ENCODE measurements at regions not wholly inside any gene's neighbourhood (a gene's known extent, or its start where the extent isn't known, plus 50 kb on each side); places are given as distances from the start of the nearest gene placed in this dataset.

GRCh38 chr2:222146488-222146887, 152.3 kb downstream of the PAX3 start:
- no peak for DNase-seq

DNA sequence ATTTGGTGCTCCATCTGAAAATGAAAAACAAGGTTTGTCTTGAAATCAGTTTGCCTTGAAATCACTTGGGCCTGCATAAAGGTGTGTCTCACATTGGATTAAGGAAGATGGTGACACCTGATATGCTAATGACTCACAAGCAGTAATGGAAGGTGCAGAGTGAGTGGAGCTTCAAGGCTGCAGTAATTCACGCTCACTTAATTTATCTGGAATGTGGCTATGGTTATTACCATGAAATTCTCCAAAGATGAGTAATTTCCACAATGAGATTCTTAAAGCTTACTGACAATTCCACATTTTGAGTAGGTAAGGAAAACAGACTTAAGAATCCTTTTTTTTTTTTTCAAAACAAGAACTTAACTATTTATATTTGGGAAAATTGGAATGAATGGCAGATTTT, 156.8 kb downstream of the PAX3 start:
- no peak for DNase-seq

DNA sequence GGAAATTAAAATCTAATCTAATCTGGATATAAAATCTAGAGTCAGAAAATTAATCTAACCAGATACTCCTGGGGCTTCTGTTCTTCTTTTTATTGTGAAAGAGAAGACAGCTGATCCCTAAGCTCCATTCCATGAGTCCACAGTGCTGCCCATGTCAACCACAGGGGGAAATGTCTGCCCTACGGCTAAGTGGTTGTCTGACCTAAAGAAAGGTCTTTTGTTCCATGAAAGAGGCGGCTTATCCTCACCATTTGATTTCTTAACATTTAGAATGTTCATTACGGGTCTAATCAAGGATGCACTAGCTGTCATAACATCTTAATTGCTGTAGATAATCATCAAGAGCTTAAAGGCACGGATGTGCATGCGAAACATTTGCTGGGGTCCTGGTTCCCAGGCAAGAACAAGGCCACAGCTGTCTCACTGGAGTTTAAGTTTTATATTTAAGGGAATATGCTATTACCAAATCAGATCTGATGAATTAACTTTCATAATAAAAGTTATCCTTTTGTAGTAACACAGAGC, 162.6 kb downstream of the PAX3 start:
- no peak for DNase-seq

DNA sequence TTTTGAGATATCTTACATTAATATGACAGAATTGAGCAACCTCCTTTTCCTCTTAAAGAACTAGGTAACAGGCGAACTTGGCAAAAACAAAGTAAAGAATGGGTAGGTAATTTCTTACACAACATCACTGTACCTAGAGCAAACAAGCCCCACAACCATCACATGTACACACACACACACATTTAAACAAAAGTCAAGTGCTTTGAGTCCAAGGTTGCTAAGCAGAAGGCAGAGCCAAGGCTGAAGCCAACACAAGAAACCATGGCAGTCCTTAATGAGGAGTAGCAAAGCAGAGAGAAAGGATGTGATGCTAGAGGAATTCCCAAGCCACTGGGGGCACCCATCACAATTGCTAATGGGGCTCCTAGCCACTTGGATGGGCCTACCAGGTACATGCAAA, 164.1 kb downstream of the PAX3 start:
- DNase-seq: no peak

DNA sequence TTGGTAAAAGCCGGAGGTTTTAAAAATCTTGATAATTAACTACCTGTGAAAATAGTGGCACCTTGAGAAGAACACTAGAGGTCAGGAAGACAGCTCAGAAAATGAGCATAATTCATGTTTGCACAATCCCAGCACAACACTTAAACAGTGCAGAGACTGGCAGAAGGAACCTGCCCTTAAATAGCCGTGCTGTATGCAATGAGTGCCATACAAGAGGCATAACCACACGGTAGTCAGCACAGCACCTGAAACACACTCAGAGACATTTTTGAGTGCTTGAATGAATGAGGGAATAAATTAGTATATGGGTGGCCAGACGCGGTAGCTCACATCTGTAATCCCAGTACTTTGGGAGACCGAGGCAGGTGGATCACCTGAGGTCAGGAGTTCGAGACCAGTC, 164.9 kb downstream of the PAX3 start:
- no peak for DNase-seq

GRCh38 chr2:222130855-222131254, 167.9 kb downstream of the PAX3 start:
- no peak for DNase-seq

DNA sequence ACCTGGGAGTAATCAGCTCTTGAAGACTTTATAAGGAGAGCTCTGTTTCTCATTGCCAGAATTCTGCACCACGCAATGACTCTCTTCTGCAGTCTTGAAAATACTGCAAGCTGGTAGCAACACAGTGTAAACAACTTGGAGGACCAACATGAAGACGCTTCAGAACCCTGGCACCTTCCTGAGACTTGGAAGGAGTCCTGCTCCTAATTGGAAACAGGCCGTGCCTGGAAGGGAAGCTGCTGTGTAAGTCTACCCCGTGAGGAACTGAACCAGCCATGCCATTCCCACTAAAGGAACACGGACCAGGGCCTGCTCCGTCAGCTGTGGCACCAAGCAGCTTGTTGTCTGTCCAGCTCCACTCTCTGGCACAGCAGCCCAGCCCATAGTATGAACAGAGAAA, 171.1 kb downstream of the PAX3 start:
- no peak for DNase-seq

DNA sequence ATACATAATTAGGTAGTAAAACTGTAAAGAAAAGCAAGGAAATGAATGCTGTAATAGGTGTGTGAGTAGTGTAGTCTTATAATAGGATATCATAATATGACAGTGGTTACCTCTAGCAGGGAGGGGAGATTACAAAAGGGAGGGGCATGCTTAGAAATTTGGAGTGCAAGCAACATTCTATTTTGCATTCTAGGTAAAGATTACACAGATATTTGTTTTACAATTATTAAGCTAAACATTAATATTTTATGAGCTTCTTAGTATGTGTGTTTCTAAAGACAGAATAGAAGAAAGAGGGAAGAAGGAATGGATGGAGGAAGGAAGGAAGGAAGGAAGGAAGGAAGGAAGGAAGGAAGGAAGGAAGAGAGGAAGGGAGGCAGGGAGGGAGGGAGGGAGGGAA, 177.9 kb downstream of the PAX3 start:
- no peak for DNase-seq

- DNase-seq: no peak
Observed at GRCh38 chr2:222115296-222115695, 183.5 kb downstream of the PAX3 start.

- DNase-seq: no peak
Observed at GRCh38 chr2:222108957-222109585, 189.7 kb downstream of the PAX3 start.

DNA sequence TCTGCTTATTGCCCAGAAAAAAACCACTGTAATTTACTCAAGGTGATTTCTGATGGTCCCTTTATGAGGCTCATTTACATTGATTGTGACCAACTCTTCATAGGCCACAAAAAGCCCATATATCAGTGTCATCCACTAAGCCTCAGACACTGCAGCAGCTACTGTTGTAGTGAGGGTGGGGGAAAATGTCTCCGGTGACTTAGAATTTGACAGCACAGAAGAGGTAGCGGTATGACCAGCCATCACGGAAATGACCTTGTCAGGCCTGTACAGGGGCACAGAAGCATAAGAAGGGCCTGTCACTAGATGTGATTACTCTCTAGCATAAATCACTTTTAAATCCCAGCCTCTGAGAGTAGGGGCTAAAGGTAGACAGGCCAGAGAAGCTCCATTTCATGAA, 190.3 kb downstream of the PAX3 start:
- DNase-seq: no peak

DNA sequence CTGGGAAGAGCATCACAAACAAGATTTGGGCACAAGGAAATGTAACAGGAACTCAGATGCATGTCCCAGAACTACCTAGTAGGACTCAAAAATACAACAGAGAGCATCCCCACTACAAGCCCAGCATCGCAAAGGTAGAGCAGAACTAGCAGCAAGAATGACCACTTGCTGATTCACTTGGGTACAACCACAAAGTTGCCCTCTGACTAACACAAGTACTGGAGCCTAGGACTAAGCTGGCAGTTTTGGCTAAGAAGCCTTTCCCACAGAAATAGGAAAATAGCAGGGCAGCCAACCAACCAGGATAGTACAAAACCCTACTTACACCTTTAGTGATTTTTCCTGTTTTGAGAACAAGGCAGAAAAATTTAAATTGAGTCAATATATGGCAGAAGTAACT, 193.8 kb downstream of the PAX3 start:
- DNase-seq: no peak

DNA sequence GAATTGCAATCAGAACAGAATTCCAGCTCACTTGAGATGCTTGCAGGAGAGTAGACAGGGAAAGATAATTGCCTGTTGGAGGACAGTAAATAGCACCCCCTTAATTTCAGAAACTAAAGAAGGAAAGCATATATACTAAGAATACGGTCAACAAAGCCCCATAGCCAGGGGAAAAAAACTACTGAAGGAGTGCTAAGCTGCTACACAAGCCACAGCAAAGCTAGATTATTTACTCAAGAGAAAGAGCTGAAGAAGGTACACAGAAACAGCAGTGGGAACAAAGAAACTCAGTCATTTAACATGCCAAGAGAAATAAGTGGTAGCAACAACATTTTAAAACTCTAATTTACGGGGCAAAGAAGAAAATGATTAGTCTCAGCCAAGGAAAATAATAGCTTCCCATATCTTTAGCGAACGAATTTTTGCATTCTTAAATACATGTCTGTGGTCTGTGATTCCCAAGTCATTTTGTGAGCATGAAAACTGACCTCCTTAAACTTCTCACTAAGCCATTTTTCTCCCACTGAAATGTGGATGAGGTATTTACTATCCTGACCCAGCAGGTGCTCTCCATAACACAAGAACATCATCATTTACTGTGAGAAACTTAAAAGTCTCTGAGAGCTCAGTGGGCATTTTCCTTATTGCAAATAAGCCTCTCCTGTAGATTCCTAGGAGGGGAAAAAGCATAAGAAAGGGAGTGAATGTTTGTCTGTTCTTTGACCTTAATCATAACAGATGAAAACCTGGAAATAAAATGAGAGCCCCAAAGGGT, 196.0 kb downstream of the PAX3 start:
- DNase-seq: no peak

GRCh38 chr2:222100704-222101699, 197.8 kb downstream of the PAX3 start:
- DNase-seq: no peak

DNA sequence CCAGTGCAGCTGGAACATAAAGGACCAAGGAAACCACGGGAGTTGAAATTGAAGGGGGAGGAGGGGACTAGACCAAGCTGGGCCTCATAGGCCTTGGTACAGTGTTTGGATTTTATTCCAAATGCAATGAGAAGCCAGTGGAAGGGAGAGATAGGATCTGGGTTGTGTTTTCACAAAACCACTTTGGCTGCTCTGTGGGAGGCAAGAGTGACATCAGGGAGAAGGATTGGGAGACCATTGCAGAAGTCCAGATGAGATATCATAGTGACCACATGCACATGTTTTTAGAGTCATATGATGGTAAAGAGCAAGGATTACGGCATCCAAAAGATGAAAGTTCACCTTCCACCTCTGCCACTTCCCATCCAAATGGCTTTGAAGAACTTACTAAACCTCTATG, 210.2 kb downstream of the PAX3 start:
- no peak for DNase-seq

GRCh38 chr2:222087998-222088397, 210.8 kb downstream of the PAX3 start:
- DNase-seq: no peak

DNA sequence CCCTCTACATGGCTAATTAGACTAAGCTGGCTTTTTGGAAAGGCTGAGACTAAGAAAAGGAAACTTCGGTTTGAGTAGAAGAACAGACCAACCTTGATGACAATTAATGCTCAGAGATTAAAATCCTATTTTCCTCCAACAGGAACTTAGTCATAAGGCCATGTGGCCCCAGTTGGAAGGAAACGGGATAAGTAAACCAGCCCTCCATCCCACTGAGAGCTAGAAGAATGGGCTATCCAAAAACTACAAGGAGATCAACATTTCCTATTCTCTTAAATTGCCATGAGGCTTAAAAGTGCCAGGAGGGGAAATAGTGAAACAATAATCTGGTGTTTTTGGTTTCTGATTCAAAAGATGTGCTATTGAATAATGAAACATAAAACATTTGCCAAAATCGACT, 216.6 kb downstream of the PAX3 start:
- no peak for DNase-seq

GRCh38 chr2:222080141-222080540, 218.7 kb downstream of the PAX3 start:
- no peak for DNase-seq

- DNase-seq: no peak
Observed at GRCh38 chr2:222076973-222077690, 221.7 kb downstream of the PAX3 start.

GRCh38 chr2:222074674-222075073, 224.1 kb downstream of the PAX3 start:
- no peak for DNase-seq

DNA sequence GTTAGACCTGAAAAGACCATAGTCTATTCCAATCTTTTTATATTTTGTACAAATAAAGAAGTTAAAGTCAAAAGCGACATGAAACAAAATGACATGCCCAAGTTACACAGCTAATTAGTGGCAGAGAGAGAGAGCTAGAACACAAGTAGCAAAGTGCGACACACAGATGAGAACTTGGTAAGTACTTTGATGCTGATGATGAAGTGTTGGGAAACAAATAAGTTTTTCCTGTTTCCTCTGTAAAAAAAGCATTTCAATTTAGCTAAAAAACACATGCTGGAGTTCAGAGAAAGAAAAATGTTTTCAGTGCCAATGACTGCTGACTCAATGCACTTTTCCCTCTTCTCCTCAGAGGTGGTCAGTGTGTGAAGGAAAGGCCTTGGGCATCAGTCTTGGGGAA, 226.9 kb downstream of the PAX3 start:
- no peak for DNase-seq

All from amygdala (tissue), 56 donors.